Keratinocyte (primary cell): ENCODE measurements at regions not wholly inside any gene's neighbourhood (a gene's known extent, or its start where the extent isn't known, plus 50 kb on each side); places are given as distances from the start of the nearest gene placed in this dataset.

Experiments used
- DNase-seq: peaks from one replicate; pipeline ENCODE4 v3.0.0-alpha.2; 2011; ENCODE audit warnings: low read depth, missing footprints, low spot score
- FAIRE-seq: peaks from 2 replicates; lab custom pipeline; 2011; peaks lifted over from hg19 to GRCh38; lab: Jason Lieb, UNC
- H2AFZ ChIP-seq: 2 replicates; pipeline ENCODE4 v1.6.0; 2012; ENCODE audit warnings: low read length, control low read depth, inconsistent platforms; ENCODE audit not compliant: control insufficient read depth
- H3K27ac ChIP-seq: 2 replicates; pipeline ENCODE4 v1.5.1; 2011; ENCODE audit warnings: low read length; ENCODE audit not compliant: control insufficient read depth, insufficient read depth
- H3K27me3 ChIP-seq: 3 replicates; pipeline ENCODE4 v1.6.0; 2011; ENCODE audit warnings: low read length; ENCODE audit not compliant: control insufficient read depth, insufficient read depth; ENCODE audit errors: extremely low read depth
- H3K36me3 ChIP-seq, 2 experiments: 2 replicates in 1 of 2; 3 replicates in 1 of 2; pipeline ENCODE4 v1.5.1; 2011; ENCODE audit warnings: low read length in 2 of 2, mild to moderate bottlenecking in 1 of 2; ENCODE audit not compliant: control insufficient read depth in 2 of 2, insufficient read depth in 2 of 2; ENCODE audit errors: extremely low read depth in 1 of 2
- H3K4me1 ChIP-seq: 3 replicates; pipeline ENCODE4 v1.5.1; 2011; ENCODE audit warnings: low read length; ENCODE audit not compliant: control insufficient read depth, insufficient read depth; ENCODE audit errors: extremely low read depth
- H3K4me2 ChIP-seq: 3 replicates; pipeline ENCODE4 v1.6.0; 2011; ENCODE audit warnings: low read depth, low read length; ENCODE audit not compliant: control insufficient read depth, insufficient read depth; ENCODE audit errors: extremely low read depth
- H3K4me3 ChIP-seq, 3 experiments: fragments of 200-600 bp in 1 of 3; sonication (generic) in 1 of 3; 2 replicates in 2 of 3; 3 replicates in 1 of 3; pipeline ENCODE4 v1.5.1; 2011 to 2016; ENCODE audit warnings: low read length in 3 of 3, mild to moderate bottlenecking in 3 of 3, control low read depth in 2 of 3, inconsistent platforms in 1 of 3, low read depth in 1 of 3, mixed read lengths in 1 of 3, mixed run types in 1 of 3, moderate library complexity in 1 of 3; ENCODE audit not compliant: control insufficient read depth in 2 of 3, insufficient read depth in 2 of 3; ENCODE audit errors: extremely low read depth in 1 of 3
- H3K79me2 ChIP-seq: 2 replicates; pipeline ENCODE4 v1.6.0; 2012; ENCODE audit warnings: low read length; ENCODE audit not compliant: control insufficient read depth, insufficient read depth
- H3K9ac ChIP-seq: 3 replicates; pipeline ENCODE4 v1.6.0; 2011; ENCODE audit warnings: low read length; ENCODE audit not compliant: control insufficient read depth, insufficient read depth; ENCODE audit errors: extremely low read depth
- H3K9me1 ChIP-seq: 3 replicates; pipeline ENCODE4 v1.6.0; 2011; ENCODE audit warnings: low read length; ENCODE audit not compliant: control insufficient read depth, insufficient read depth; ENCODE audit errors: extremely low read depth
- H3K9me3 ChIP-seq: 2 replicates; pipeline ENCODE4 v1.5.1; 2012; ENCODE audit warnings: low read depth, low read length; ENCODE audit not compliant: control insufficient read depth
- H4K20me1 ChIP-seq: 3 replicates; pipeline ENCODE4 v1.6.0; 2011; ENCODE audit warnings: low read length; ENCODE audit not compliant: control insufficient read depth, insufficient read depth; ENCODE audit errors: extremely low read depth
- EZH2 ChIP-seq: IDR thresholded peaks from one replicate; pipeline ENCODE4 v1.6.1; 2012; ENCODE audit warnings: inconsistent platforms, mild to moderate bottlenecking, low read length, moderate library complexity
- dilution Hi-C: fragments of 300-500 bp; cut with MboI; formaldehyde crosslinking; loops from one replicate; pipeline ENCODE4 v1.7.0; 2020; ENCODE audit warnings: low sequenced_read_pairs; ENCODE audit not compliant: extremely low pct_ligation_motif_present
- TF ChIP-seq, protein P1 (sequence below), 3 experiments: IDR thresholded peaks in 1 of 3; conservative IDR thresholded peaks in 1 of 3; optimal IDR thresholded peaks in 1 of 3; 2 replicates in 2 of 3; 3 replicates in 1 of 3; pipeline versions ENCODE3 to v1.5.1; 2011; ENCODE audit warnings: low read length in 3 of 3, mild to moderate bottlenecking in 3 of 3, moderate library complexity in 2 of 3, control low read depth in 1 of 3, inconsistent platforms in 1 of 3; ENCODE audit not compliant: insufficient read depth in 2 of 3; ENCODE audit errors: extremely low read depth in 1 of 3

DNA sequence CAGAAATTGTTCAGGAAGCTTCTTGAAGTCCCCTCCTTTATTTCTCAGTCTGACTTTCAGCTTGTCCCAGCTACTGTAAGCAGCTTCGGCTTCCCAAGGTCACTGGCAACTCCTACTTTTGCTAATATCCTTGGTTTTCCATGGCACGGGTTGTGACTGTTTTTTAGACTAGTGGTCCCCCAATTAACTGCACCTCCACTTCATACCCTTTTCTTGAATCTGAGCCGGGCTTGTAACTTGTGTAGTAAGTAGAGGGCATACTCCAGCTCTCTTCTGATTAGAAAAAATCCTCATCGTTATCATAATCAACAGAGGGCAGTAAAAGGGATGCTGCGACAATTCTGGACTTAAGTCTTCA, 162.3 kb upstream of the TNFAIP3 start:
- no peaks in the 10 kb centered on the region for H3K36me3 ChIP-seq
- no peak overlapping the region for H3K9ac ChIP-seq
- peaks cover 19% of the 10 kb centered on the region for H3K4me1 ChIP-seq
- no peaks in the 10 kb centered on the region for H3K27me3 ChIP-seq
- FAIRE-seq (no peak), DNase-seq (no peak)
- H4K20me1 ChIP-seq = no peaks in the 10 kb centered on the region
- dilution Hi-C loops = no loop called here
- no peak overlapping the region for H3K4me3 ChIP-seq
- no peak overlapping the region for H3K4me2 ChIP-seq
- no peaks in the 10 kb centered on the region for H3K79me2 ChIP-seq
- no peak for TF ChIP-seq EZH2
- TF ChIP-seq, protein P1, sequence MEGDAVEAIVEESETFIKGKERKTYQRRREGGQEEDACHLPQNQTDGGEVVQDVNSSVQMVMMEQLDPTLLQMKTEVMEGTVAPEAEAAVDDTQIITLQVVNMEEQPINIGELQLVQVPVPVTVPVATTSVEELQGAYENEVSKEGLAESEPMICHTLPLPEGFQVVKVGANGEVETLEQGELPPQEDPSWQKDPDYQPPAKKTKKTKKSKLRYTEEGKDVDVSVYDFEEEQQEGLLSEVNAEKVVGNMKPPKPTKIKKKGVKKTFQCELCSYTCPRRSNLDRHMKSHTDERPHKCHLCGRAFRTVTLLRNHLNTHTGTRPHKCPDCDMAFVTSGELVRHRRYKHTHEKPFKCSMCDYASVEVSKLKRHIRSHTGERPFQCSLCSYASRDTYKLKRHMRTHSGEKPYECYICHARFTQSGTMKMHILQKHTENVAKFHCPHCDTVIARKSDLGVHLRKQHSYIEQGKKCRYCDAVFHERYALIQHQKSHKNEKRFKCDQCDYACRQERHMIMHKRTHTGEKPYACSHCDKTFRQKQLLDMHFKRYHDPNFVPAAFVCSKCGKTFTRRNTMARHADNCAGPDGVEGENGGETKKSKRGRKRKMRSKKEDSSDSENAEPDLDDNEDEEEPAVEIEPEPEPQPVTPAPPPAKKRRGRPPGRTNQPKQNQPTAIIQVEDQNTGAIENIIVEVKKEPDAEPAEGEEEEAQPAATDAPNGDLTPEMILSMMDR (optimal IDR thresholded peaks at IDR 0.05 in 1 of 3, IDR thresholded peaks at IDR 0.05 in 1 of 3, conservative IDR thresholded peaks at IDR 0.05 in 1 of 3; ENCODE audit: extremely low read depth in 1 of 3, insufficient read depth in 2 of 3, low read length in 3 of 3) = no peak
- no peaks in the 10 kb centered on the region for H3K9me3 ChIP-seq
- H2AFZ ChIP-seq = peak overlapping the region; percentile 60
- H3K9me1 ChIP-seq = no peaks in the 10 kb centered on the region
- no peak overlapping the region for H3K27ac ChIP-seq

DNA sequence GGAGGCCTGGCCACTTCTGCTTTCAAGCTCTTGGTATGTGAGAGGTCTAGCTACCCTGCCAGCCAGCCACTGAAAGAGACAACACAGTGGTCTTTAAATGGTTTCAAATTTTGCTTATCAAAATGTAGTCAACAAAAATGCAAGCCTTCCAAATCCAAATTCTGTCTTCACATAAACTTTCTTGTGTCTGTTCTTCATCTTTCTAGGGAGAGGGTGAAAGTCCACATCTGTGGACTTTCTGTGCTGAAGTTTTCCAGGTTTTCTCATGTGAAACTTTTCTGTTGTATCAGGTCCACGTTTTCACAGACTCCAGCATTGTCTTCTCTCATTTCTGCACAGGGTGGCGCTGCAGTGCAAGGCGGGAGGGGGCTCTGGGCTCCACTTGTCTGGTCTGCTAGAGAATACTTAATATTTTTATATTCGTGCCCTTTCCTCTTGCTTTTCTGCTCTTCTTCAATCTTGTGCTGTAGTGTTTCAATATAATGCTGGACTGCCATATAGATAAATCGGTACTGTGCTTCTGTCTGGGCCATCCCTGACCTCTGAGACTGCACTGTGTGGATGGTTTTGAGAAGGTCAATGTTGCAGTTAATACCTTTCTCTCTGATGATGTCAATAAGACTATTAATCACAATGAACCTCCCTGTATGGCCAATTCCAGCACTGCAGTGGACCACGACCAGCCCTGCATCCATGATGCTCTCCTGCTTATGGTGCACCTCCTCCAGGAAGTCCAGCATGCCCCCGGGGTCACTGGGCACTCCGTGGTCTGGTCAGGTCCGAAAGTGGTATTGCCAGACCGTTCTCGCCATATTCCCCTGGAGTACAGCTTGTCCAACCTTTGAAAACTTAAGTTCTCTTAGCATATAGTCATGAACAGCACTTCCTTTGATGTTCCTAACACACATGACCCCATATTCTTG, 161.6 kb upstream of the TNFAIP3 start:
- no peaks in the 10 kb centered on the region for H3K9me3 ChIP-seq
- dilution Hi-C loops = no loop called here
- no peaks in the 10 kb centered on the region for H4K20me1 ChIP-seq
- TF ChIP-seq EZH2 = no peak
- TF ChIP-seq, protein P1 (optimal IDR thresholded peaks at IDR 0.05 in 1 of 3, IDR thresholded peaks at IDR 0.05 in 1 of 3, conservative IDR thresholded peaks at IDR 0.05 in 1 of 3; ENCODE audit: extremely low read depth in 1 of 3, insufficient read depth in 2 of 3, low read length in 3 of 3) = peak; percentile 82 to 90 (median 85)
- no peak overlapping the region for H3K9ac ChIP-seq
- no peaks in the 10 kb centered on the region for H3K9me1 ChIP-seq
- no peak overlapping the region for H3K4me3 ChIP-seq
- no peak for FAIRE-seq
- no peak overlapping the region for H3K27ac ChIP-seq
- no peak for DNase-seq
- no peak overlapping the region for H3K4me2 ChIP-seq
- no peaks in the 10 kb centered on the region for H3K79me2 ChIP-seq
- H3K27me3 ChIP-seq = no peaks in the 10 kb centered on the region
- no peaks in the 10 kb centered on the region for H3K36me3 ChIP-seq
- peaks cover 25% of the 10 kb centered on the region for H3K4me1 ChIP-seq
- H2AFZ ChIP-seq = peak overlapping the region; percentile 60
